HG03045 (cell line): ENCODE measurements at regions not wholly inside any gene's neighbourhood (a gene's known extent, or its start where the extent isn't known, plus 50 kb on each side); places are given as distances from the start of the nearest gene placed in this dataset.

Experiments used
- ATAC-seq: cut with Tn5 transposase; IDR thresholded peaks from one replicate; pipeline ENCODE4 v1.9.1; 2021; ENCODE audit warnings: mild to moderate bottlenecking, moderate library complexity; ENCODE audit not compliant: unreplicated experiment

DNA sequence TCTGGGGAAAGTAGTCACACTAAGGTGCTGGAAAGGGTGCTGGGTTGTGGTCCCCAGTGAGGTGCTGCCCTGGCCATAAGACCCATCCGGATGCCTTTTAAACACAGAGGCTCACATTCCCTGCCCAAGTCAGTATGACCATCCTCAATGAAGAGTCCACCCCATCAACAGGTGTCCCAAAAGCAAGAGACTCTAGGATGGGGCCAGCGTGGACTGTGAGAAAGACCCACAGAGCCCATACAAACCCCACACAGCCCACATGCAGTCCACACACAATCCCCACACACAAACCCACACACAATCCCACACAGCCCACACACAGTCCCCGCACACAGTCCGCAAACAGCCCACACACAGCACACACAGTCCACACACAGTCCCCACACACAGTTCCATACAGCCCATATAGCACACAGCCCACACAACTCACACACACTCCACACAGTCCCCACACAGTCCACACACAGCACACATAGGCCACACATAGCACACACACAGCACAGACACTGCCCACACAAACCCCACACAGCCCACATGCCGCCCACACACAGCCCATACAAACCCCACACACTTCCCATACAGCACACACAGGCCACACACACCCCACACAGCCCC, 241.4 kb upstream of the SALL3 start:
- no peak for ATAC-seq

DNA sequence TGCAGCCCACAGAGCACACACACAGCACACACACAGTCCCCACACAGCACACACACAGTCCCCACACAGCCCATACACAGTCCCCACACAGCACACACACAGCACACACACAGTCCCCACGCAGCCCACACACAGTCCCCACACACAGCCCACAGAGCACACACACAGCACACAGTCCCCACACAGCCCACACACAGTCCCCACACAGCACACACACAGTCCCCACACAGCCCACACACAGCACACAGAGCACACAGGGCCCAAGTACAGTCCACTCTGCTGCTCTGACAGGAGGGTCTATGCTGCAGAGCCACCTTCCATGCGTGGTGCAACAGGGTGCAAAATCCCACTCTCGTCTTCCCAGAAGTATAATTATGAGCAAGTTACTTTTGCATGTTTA, 240.5 kb upstream of the SALL3 start:
- no peak for ATAC-seq

DNA sequence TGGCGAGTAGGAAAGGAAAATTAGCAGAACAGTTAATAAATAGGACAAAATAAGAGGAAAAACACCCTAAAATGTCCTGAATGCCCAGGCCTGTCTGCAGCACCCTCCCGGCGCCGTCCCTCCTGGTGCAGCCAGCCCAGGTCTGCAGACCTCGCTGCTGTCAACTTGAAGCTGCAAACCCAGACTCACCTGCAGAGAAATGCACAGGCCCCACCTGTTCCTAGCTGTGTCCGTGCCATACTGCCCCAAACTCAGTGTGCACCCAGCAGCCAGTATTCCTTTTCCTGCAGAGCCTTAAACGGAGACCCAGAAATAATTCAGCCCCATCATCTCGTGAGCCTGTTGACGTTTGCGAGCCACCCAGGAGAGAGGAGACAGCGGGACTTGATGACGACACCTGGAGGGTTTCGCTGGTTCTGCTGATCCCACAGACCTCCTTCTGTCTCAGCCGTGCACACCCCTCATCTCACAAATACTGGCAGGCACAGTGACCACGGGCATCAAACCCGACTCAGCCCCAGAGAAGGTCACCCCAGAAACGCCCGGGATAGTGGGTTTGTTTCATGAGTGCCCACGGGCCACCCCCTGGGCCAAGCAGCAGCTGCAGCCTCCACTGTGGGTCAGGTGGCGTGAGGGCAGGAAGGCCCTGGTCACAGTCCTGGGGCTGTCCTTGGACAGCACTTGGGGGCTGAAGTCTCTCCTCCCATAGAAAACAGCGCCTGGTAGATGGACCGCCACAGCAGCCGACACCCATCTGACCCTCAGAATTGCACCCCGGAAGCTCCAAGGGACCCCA, 239.5 kb upstream of the SALL3 start:
- ATAC-seq = no peak

DNA sequence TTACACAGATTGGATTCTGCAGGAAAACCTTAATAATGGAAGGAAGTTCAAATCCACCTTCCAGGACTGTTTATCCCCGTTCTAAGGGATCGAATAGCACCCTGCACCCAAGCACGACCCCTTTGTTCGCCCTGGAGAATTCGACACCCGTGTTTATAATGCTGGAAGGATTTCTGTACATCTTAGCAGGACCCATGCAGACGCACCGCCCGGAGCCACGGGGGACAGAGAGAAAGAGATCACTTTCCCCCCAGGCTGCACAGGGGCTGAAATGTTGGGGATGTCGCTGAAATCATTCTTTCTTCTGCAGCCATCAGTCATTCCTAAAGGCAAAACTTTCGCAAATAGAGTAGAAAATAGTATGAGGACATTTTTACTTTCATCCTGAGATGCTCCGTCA, 238.7 kb upstream of the SALL3 start:
- no peak for ATAC-seq

DNA sequence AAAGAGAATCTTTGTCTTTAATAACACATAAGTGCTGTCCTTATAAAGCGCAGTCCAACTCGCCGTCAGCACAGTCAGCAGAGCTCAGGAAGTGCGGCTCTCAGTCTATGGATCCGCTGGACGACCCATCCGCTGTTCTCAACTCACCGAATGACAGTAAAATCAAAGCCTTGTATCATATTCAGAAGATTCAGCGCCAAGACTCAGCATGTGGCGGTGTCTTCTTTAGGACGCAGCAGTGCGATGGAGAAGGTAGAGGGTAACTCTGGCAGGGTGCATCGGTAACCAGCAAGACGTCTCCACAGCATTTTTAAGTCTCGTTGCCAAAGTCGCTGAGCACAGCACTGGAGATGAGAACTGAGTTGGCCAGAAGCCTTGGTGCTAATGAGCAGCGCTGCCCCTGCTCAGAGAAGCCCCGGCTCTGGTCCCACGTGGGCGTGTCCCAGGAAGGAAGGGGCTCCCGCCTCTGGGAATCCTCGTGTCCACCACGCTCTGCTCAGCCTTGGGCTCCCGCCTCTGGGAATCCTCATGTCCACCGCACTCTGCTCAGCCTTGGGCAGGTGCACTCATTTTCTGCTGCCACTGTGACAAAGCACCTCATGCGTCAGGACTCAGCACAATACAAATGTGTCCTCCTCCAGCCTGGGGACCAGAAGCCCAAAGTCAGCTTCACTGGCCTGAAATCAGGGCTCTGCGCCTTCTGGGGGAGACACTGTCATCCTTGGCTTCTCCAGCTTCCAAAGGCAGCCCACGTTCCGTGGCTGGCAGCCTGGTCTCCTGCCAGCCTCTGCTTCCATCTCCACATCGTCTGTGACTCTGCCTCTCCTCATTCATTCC, 238.0 kb upstream of the SALL3 start:
- ATAC-seq = no peak

DNA sequence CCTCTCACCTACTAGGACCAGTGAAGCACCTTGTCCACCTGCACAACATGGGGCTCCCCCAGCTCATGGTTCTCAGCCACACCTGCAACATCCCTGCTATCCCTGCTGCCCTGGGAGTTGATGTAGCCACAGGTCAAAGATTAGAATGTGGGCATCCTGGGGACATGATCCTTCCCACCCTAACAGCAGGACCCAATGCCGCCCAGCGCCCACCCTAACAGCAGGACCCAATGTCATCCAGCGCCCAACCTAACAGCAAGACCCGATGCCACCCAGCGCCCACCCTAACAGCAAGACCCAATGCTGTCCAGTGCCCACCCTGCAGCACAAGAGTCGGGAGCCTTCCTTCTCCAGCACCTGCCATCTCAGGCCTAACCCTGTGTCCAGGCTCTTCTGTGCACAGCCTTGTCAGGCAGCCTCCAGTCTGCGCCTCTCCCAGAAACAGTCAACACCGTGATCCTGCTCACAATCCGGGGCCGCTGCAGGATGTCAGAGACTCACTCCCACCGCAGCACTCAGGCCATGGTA, 237.3 kb upstream of the SALL3 start:
- ATAC-seq = no peak

DNA sequence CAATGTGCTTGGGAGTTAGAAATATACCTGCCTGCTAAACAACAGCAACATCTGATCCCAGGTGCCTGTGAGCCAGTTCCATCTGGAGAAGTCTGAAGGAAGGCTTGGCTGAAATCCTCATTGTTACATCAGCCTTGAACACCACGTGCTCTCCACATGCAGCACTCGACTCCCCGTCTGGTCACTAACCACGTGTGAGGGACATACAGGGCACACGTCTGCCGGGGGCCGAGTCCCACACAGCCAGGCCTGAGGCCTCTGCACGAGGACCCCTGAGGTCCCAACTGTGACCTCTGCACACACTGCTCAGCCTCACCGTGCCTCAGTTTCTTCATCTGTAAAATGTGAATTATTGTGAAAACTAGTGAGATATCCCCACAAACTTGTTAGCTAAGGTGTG, 236.5 kb upstream of the SALL3 start:
- no peak for ATAC-seq

DNA sequence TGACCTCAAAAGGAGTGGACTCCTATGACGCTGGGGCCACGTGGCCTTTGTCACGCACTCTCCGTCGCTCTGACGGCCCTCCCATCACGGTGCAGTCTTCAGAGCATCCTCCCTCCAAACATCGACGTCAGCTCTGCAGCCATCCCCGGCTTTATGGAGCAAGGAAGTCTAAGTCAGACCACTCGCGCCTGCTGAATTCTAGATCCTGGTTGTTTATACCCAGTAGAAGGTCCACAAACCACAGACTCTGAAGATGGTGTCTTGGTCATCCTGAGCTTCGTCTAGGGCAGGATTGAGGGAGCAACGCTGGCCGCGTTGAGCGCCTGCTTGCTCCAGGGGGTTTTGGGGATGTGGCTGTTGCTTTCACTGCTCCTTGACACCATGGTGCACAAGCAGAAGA, 228.0 kb upstream of the SALL3 start:
- ATAC-seq = no peak

DNA sequence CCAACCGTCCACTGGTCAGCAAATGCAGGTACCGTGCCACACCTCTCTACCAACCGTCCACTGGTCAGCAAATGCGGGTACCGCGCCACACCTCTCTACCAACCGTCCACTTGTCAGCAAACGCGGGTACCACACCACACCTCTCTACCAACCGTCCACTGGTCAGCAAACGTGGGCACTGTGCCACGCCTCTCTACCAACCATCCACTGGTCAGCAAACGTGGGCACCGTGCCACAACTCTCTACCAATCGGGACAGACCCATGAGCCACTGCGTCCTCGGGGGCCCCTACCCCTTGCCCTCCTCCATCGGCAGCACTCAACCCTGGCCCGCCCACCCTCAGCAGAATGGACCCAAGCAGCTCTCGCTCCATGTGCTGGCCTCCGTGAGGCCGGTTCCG, 226.4 kb upstream of the SALL3 start:
- ATAC-seq = no peak

DNA sequence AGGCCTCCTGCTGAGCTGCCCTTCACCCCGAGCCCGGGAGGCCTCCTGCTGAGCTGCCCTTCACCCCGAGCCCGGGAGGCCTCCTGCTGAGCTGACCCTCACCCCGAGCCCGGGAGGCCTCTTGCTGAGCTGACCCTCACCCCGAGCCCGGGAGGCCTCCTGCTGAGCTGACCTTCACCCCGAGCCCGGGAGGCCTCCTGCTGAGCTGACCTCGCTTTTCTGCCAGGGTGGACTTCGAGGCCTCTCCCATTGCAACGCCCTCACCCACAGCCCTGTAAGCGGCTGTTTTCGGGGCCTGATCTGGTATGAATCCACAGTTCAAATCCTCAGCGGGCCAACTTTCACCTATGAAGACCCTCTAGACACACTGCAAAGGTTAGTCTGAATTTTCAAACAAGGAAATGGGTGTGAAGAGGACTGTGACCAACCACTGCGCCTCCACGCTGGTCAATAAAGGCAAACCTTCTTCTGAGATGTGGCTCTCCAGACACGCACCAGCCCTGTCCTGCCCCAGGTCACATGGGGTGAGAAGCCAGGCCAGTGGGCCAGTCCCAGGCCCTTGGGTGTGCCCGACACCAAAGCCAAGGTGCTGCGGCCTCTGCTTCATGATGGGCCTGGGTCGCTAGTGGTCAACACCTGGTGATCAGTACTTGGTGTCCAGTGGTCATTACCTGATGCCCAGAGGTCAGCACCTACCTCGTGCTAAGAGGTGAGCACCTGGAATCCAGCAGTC, 225.1 kb upstream of the SALL3 start:
- ATAC-seq = no peak

DNA sequence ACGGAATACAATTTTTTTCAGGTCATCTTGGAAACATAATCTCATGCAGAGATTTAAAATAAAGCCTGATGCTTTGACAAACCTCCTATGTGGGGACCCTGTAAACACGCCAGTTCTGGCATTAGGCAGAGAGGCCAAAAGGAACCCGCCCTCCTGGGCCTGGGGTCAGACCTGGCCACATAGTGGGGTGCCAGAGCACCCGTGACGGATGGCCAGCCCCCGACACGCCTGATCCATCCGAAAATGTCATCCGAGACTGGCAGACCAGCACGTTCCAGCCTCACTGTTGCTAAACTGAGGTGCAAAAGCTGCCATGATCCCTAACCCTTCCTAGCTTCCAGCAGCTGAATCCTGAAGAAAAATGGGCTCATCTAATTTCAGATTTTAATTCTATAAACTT, 222.6 kb upstream of the SALL3 start:
- no peak for ATAC-seq

DNA sequence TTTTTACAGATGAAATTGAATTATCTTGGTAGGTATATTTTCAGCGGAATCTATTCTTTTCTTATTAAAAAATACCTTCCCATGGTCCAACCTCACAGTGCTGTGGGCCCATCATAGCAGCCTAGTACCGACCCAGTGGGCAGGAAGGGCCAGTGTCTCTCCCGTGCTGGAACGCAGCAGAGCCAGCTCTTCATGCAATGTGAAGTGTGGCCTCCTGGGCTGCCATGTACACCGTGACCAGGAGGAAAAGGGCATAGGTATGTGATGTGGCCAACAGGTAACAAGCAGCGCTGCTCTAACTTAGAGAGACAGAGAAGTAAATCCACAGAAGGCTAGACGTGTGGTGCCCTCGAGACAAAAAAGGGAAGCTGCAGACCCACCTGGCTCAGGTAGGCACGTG, 221.1 kb upstream of the SALL3 start:
- ATAC-seq = no peak

DNA sequence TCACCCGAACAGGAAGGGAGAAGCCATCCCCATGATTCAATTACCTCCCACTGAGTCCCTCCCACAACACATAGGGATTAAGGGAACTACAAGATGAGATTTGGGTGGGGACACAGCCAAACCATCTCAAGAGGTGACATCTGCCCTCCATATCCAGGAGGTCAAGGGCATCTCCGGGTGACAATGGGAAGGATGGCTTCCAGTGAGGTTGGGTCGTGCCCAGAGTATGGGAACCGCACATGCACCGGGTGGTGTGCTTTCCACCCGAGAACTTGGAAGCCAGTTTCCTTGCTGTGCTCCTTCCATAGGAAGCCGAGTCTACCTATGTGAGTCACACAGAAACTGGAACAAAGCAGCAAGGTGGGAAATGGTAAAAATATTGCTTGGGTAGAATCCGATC, 216.9 kb upstream of the SALL3 start:
- no peak for ATAC-seq

DNA sequence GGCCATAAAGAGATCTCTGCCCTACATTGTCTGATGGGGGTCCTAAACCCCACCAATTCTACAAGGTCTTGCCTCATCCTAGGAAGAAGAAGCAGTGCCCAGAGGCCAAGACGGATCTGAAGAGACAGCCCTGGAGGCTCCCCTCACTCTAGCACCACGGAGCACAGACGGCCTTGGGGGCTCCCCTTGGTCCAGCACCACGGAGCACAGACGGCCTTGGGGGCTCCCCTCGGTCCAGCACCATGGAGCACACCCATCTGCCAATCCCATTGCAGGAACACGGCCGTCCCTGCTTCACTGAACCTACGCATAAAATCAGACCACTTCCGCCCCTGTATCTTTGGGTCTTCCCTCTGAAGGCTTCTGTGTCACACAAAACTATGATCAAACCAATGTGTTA, 215.1 kb upstream of the SALL3 start:
- ATAC-seq = no peak

DNA sequence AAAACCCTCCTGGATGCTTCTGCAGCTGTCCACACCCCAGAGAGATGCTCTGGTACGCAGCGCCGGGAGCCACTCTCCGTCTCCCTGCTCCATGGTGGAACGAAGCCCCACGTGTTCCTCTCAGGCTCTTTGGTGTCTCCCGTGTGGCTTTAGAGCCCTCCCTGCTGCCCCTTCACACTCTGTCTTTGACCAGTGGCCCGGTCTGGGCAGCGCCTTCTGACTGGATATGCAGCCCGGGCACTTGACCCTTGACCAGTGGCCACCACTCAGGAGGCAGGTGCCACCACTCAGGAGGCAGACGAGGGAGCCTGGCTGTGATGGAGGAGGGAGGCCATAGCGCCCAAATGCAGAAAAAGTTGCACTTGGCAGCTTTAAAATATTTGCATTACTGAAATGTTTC, 214.5 kb upstream of the SALL3 start:
- ATAC-seq = no peak

DNA sequence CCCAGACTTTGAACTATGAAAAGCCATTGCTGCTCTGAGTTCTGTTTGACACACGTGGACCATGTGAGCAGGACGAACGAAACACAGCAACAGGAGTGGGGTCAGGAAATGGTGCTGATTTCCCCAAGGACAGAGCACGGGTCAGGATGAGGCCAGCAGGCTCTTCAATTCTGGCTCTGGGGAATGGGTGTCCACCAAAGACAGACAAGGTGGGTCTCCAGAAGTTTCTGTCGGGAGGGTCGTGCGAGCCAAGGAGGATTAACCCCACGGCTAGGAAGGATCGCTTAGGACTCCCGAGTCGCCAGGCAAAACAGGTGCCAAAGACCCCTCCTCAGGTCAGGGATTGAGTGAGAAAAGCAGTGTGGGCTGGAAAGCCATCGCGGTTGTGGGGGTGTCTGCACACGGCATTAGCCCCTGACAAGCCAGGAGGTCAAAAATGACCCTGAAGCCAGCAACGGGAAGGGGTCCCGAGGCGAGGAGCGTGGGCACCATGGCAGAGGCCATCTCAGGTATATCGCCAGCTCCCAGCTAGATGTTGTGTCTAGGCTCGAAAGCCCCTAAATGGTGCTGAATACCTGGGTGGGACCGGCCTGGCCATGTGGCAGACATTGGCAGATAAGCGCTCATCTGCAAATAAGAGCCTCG, 213.9 kb upstream of the SALL3 start:
- no peak for ATAC-seq

DNA sequence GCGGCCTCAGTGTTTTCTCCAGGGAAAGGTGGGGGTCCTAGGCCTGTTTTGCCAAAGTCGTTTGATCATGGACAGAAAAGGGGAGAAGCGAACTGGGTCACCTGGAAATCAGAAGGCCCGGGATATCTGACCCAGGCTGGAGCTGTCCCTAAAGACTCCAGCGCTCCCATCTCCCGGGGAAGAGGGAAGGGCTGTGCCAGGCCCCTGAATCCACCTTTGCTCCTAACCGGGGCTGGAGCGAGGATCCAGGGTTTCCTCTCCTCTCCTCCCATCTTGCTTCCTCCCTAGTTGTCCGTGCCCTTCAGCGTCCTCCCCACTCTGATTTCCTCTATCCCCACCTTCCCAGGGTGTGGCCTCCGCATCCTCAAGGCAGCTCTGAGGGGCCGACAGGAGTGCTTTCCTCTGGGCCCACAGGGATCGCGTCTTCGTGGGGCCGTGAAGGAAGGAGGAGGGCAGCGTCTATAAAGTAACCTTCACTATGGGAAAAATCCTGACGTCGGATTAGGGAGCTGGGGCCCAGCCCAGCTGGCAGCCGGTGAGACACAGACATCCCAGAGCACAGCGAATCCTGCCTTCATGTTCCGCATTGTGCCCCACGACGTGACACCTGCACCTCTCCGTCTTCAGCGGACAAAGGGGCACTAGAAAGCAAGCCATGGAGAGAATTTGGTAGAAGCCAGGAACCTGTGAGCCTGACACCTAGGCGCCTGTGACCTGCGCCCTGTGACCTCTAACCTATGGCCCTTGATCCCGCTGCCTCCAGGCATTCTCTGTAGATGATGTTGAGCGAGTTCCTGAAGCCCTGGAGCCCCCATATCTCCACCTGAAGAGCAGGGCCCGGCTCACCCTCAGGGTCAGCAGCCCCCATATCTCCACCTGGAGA, 212.7 kb upstream of the SALL3 start:
- ATAC-seq = no peak

DNA sequence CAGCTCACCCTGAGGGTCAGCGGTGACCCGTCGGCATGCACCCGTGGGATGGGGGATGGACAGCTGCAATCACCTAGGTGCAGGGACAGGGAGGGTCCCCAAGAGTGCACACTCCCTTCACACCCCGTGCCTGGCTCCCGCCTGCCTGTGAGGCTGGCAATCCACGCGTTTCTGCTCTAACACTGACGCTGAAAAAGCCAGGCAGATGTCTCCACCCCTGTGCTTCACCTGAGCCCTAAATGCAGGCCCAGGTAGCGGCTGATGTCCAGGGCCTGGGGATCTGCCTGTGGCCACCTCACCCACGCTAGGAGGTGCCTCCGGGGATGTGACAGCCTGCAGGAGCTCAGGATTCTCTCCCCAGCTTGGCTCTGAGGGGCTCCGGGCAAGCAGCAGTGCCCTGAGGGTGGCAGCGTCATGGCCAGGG, 212.0 kb upstream of the SALL3 start:
- no peak for ATAC-seq

DNA sequence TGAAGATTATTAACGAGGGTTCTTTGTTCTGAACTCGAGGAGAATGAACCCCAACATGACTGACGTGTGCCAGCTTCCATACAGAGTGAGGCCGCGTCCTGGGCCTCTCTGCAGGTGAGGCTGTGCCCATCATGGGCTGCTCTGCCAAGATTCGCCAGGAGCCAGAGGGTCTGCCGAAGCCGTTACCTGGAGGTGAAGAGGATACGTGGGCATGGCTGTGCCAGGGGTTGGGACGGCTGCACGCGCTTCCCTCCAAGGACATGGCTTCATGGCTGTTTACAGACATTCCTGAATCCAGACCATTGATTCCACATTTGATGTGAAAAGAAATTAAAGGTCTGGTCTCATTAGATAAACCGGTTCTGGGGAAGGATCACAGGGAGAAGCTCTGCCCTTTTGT, 211.4 kb upstream of the SALL3 start:
- no peak for ATAC-seq
